Transverse colon (tissue), 4 donors: ENCODE measurements at regions not wholly inside any gene's neighbourhood (a gene's known extent, or its start where the extent isn't known, plus 50 kb on each side); places are given as distances from the start of the nearest gene placed in this dataset.

Source experiments
- DNase-seq: peaks from one replicate; pipeline ENCODE4 v3.0.0-alpha.2; 2019
- H3K27ac ChIP-seq, 4 donors: fragments of 200-600 bp; sonication (generic); 2 replicates each; pipeline ENCODE4 v1.5.1; 2016 to 2018; ENCODE audit warnings: inconsistent platforms in 4 of 4
- H3K27me3 ChIP-seq: fragments of 200-600 bp; sonication (generic); 2 replicates; pipeline ENCODE4 v1.5.1; 2017; ENCODE audit warnings: inconsistent platforms
- H3K36me3 ChIP-seq, 4 donors: fragments of 200-600 bp; sonication (generic); 2 replicates each; pipeline ENCODE4 v1.5.1; 2017 to 2019; ENCODE audit warnings: inconsistent platforms in 4 of 4
- H3K4me1 ChIP-seq, 4 donors: fragments of 200-600 bp; sonication (generic); 2 replicates each; pipeline ENCODE4 v1.5.1; 2017 to 2020; ENCODE audit warnings: inconsistent platforms in 4 of 4
- H3K4me3 ChIP-seq, 4 donors: fragments of 200-600 bp; sonication (generic); 1 replicate in 1 of 4; 2 replicates in 3 of 4; pipeline versions ENCODE4 v1.5.1 to v1.6.1; 2017 to 2019; ENCODE audit warnings: inconsistent platforms in 4 of 4
- H3K9me3 ChIP-seq, 2 donors: fragments of 200-600 bp; sonication (generic); 2 replicates each; pipeline ENCODE4 v1.5.1; 2017 to 2019; ENCODE audit warnings: inconsistent platforms in 2 of 2
- CTCF ChIP-seq, 5 experiments: fragments of 200-600 bp in 3 of 5; fragments of 450-650 bp in 2 of 5; sonication (generic) in 3 of 5; IDR thresholded peaks; 1 replicate in 2 of 5; 2 replicates in 3 of 5; pipeline ENCODE4 v1.5.1; 2016 to 2017; ENCODE audit warnings: antibody characterized with exemption in 5 of 5, inconsistent platforms in 3 of 5, mild to moderate bottlenecking in 2 of 5, moderate library complexity in 1 of 5
- EP300 ChIP-seq: sonication (generic); formaldehyde crosslinking; IDR thresholded peaks from one replicate; pipeline ENCODE4 v1.6.1; 2017; ENCODE audit warnings: antibody characterized with exemption, low read depth
- POLR2A ChIP-seq: fragments of 450-650 bp; IDR thresholded peaks from one replicate; pipeline ENCODE4 v1.6.1; 2016; ENCODE audit warnings: antibody characterized with exemption, mild to moderate bottlenecking, moderate library complexity
- POLR2AphosphoS5 ChIP-seq, 3 donors: sonication (generic); formaldehyde crosslinking; IDR thresholded peaks; one replicate each; pipeline ENCODE4 v1.6.1; 2016; ENCODE audit warnings: antibody characterized with exemption in 3 of 3
- WGBS, 2 donors: methylation state at CpG; one replicate each; pipeline ENCODE4 v1.1.5; 2018; ENCODE audit warnings: low coverage in 1 of 2; 5-methylcytosine and 5-hydroxymethylcytosine counted together
- in situ Hi-C, 4 donors: fragments of 200-750 bp; cut with MboI; loops; one replicate each; pipeline versions ENCODE4 v1.15.0 to v1.15.1; 2017; ENCODE audit warnings: low sequenced_read_pairs in 3 of 4, low pct_ligation_motif_present in 1 of 4, low pct_unique_long_range_greater_than_20kb in 1 of 4
- intact Hi-C: fragments of 100-400 bp; cut with DNase I; formaldehyde crosslinking; loops from one replicate; pipeline ENCODE4 v1.15.1; 2023; ENCODE audit warnings: low total_unique reads

- intact Hi-C loops = no loop called here
These were observed 115.4 kb downstream of the AXIN2 start for GRCh38 chr17:65446043-65446442.

DNA sequence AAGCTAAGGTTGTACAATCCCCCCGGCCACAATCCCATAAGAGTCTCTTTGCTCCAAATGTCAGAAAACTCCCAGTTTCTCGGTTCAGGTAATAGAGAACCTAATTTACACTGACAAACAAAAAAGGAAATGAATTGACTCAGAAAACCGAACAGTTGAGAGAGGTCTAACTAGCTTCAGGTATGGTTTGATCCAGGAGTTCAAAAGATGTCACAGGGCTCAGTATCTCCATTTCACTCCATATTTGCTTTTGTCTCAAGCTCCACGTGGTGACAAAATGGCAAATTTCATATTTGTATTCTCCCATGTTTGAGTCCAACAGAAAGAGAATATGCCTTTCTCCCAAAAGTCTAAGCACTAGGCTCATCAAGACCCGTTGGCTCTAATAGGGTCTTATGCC lies 117.4 kb downstream of the AXIN2 start:
- no peaks in the 10 kb centered on the region for H3K36me3 ChIP-seq
- intact Hi-C loops = loop anchor here (5.0 kb wide), 1 partner anchor 662 kb away; no protein-coding TSS in a partner anchor
- 85 to 87% methylated on average over 5 of the region's 5 CpGs for WGBS, 2 donors
- TF ChIP-seq POLR2AphosphoS5 (IDR thresholded peaks at IDR 0.05) = no peak
- TF ChIP-seq CTCF (IDR thresholded peaks at IDR 0.05) = no peak
- no peak for TF ChIP-seq POLR2A
- TF ChIP-seq EP300 = no peak
- in situ Hi-C loops = no loop called here
- no peak overlapping the region for H3K4me3 ChIP-seq
- no peaks in the 10 kb centered on the region for H3K4me1 ChIP-seq
- DNase-seq = no peak
- H3K27ac ChIP-seq = no peak overlapping the region
- no peaks in the 10 kb centered on the region for H3K9me3 ChIP-seq
- H3K27me3 ChIP-seq = no peaks in the 10 kb centered on the region

More at GRCh38 chr17:65446043-65446442, 115.4 kb downstream of the AXIN2 start:
- no peak overlapping the region for H3K27ac ChIP-seq
- H3K36me3 ChIP-seq = no peaks in the 10 kb centered on the region
- in situ Hi-C loops = no loop called here
- no peaks in the 10 kb centered on the region for H3K27me3 ChIP-seq
- no peaks in the 10 kb centered on the region for H3K4me1 ChIP-seq
- WGBS, 2 donors = 57 to 58% methylated on average over 3 of the region's 3 CpGs
- no peak overlapping the region for H3K4me3 ChIP-seq
- no peak for DNase-seq
- no peaks in the 10 kb centered on the region for H3K9me3 ChIP-seq
- TF ChIP-seq POLR2AphosphoS5 (IDR thresholded peaks at IDR 0.05) (no peak), CTCF (IDR thresholded peaks at IDR 0.05) (no peak), EP300 (no peak), POLR2A (no peak)

DNA sequence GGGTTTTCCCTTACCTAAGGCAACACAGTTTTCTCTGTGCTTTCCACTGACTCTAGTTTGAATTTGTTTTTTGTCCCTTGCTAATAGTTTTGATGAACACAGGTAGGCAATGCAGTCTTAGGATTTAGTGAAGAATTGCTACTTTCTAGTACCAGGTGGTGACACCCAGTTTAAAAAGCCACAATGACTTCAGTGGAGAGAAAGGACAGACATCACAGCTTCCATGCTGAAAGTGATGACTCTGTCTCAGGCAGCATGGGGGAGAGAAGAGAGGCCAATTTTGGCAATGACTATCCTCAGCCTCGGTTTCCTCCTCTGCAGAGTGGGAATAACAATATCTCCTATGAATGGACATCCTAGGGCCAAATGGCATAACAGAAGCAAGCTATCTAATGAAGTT lies 118.8 kb downstream of the AXIN2 start:
- DNase-seq = no peak
- intact Hi-C loops = loop anchor here (5.0 kb wide), 1 partner anchor 660 kb away; no protein-coding TSS in a partner anchor
- TF ChIP-seq EP300 = no peak
- TF ChIP-seq POLR2AphosphoS5 (IDR thresholded peaks at IDR 0.05) = no peak
- TF ChIP-seq CTCF (IDR thresholded peaks at IDR 0.05) = no peak
- TF ChIP-seq POLR2A = no peak
- no peak overlapping the region for H3K27ac ChIP-seq
- no peaks in the 10 kb centered on the region for H3K4me1 ChIP-seq
- H3K27me3 ChIP-seq = peaks cover 3% of the 10 kb centered on the region
- in situ Hi-C loops = no loop called here
- 82% methylated on average over 1 of the region's 1 CpG; no CpG with 5 or more reads in 1 of the 2 donors for WGBS, 2 donors
- no peaks in the 10 kb centered on the region for H3K9me3 ChIP-seq
- no peak overlapping the region for H3K4me3 ChIP-seq
- H3K36me3 ChIP-seq = no peaks in the 10 kb centered on the region

DNA sequence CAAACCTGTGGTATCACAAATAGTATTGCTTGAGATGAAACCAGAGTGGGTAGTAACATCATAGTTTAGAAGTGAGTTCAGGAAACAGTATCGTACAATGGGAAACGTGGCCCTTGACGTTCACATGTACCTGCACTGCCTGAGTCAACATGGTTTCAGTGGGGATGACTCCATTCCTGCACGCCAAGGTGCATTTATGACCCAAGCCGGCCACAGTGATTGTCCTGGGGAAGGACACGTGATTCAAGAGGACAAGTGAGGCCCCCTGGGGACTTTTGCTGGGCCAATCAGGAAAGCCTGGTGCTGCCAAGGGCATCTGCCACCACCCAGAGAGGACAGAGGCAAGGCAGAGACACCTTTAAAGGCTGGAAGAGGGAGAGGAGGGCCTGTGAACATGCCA lies 119.2 kb downstream of the AXIN2 start:
- 87% methylated on average over 6 of the region's 6 CpGs; no CpG with 5 or more reads in 1 of the 2 donors for WGBS, 2 donors
- in situ Hi-C loops = no loop called here
- Histone ChIP-seq H3K4me1 (no peaks in the 10 kb centered on the region), H3K9me3 (no peaks in the 10 kb centered on the region), H3K27ac (no peak overlapping the region), H3K27me3 (peaks cover 3% of the 10 kb centered on the region), H3K4me3 (no peak overlapping the region), H3K36me3 (no peaks in the 10 kb centered on the region)
- TF ChIP-seq EP300 (no peak), POLR2A (no peak), POLR2AphosphoS5 (IDR thresholded peaks at IDR 0.05) (no peak), CTCF (IDR thresholded peaks at IDR 0.05) (no peak)
- DNase-seq = no peak
- intact Hi-C loops = loop anchor here (5.0 kb wide), 1 partner anchor 660 kb away; no protein-coding TSS in a partner anchor
